PC-3 (cell line): ENCODE measurements at regions not wholly inside any gene's neighbourhood (a gene's known extent, or its start where the extent isn't known, plus 50 kb on each side); places are given as distances from the start of the nearest gene placed in this dataset.

Experiments used
- CTCF ChIP-seq: fragments of 300-600 bp; sonication (generic); conservative IDR thresholded peaks from 2 replicates; pipeline ENCODE4 v1.5.1; 2017; ENCODE audit warnings: antibody characterized with exemption, low read depth, mild to moderate bottlenecking, low read length
- EZH2 ChIP-seq: fragments of 300-600 bp; sonication (generic); IDR thresholded peaks from one replicate; pipeline ENCODE4 v1.6.1; 2017; ENCODE audit warnings: antibody characterized with exemption, mild to moderate bottlenecking, low read length; ENCODE audit not compliant: unreplicated experiment

- TF ChIP-seq CTCF (no peak), EZH2 (no peak)
These were observed 109.5 kb upstream of the CDX4 start for GRCh38 chrX:73337366-73337765.
